ENCODE measurements at regions not wholly inside any gene's neighbourhood (a gene's known extent, or its start where the extent isn't known, plus 50 kb on each side); places are given as distances from the start of the nearest gene placed in this dataset.

DNA sequence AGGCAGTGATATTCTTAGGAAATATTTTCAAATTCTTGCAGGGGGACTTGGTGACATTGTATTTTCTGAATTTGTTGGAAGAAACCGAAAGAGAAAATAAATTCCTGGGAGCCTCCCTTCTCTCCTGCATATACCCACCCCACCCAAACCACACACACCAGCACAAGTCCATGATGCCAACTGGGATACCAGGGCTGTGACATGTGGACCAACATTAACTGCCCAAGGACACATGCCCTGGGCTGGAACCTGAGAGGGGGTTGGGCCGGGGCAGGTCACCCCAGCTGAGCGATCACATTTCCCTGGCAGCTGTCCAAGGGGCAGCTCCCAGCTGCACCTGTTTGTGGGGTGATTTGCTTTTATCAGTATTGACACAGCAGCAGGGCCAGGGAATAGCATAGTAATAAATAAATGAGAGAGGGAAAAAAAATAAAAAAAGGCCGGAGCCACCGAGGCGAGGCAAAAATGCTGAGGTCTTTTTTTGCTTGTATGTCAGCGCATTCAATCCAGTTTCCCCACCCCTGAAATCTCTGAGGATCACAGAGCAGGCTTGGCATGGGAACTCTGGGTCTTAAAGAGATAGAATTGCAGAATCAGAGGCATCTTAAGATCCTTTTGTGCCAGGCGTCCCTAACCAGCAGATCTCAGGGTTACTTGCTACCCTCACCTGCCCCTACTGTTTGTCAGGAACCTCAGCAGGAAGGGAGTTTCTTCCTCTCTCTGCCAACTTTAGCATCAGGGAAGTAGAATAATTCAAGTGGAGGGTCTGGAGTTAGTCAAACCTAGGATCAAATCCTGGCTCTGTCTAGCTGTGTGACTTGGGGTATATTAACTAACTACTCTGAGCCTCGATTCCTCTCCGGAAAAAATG is 66.5 kb upstream of the PIM1 start:
- intact Hi-C loops (cut with micrococcal nuclease; ENCODE audit: unreplicated experiment) = loop anchor here (1.0 to 2.0 kb wide), 7 partner anchors 10 to 105 kb away; no protein-coding TSS in a partner anchor
- BruUV-seq (replicated peaks) = TSS peak; percentile 48
- no peaks in the 10 kb centered on the region for H3K9me2 ChIP-seq (ENCODE audit: insufficient read depth)
- H3K27ac ChIP-seq = peak overlapping the region; percentile 97
- no peak overlapping the region for H2AFZ ChIP-seq
- no peaks in the 10 kb centered on the region for H3K9me3 ChIP-seq (ENCODE audit: insufficient read depth, low read depth)
- no peak for TF ChIP-seq EZH2 (IDR thresholded peaks at IDR 0.05; ENCODE audit: low read depth)
- TF ChIP-seq, protein P1, sequence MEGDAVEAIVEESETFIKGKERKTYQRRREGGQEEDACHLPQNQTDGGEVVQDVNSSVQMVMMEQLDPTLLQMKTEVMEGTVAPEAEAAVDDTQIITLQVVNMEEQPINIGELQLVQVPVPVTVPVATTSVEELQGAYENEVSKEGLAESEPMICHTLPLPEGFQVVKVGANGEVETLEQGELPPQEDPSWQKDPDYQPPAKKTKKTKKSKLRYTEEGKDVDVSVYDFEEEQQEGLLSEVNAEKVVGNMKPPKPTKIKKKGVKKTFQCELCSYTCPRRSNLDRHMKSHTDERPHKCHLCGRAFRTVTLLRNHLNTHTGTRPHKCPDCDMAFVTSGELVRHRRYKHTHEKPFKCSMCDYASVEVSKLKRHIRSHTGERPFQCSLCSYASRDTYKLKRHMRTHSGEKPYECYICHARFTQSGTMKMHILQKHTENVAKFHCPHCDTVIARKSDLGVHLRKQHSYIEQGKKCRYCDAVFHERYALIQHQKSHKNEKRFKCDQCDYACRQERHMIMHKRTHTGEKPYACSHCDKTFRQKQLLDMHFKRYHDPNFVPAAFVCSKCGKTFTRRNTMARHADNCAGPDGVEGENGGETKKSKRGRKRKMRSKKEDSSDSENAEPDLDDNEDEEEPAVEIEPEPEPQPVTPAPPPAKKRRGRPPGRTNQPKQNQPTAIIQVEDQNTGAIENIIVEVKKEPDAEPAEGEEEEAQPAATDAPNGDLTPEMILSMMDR (conservative IDR thresholded peaks at IDR 0.05) = no peak
- H4K20me1 ChIP-seq (ENCODE audit: insufficient read depth) = no peaks in the 10 kb centered on the region
- H3K79me2 ChIP-seq (ENCODE audit: low read depth) = no peaks in the 10 kb centered on the region
- H3K4me2 ChIP-seq = peak overlapping the region; percentile 74
- H3K4me1 ChIP-seq (replicated peaks; ENCODE audit: insufficient read depth) = peaks cover 55% of the 10 kb centered on the region
- POLR2A ChIA-PET (ENCODE audit: unreplicated experiment) = interaction anchor here (0.5 to 1.4 kb wide), 6 partner anchors 31 to 425 kb away, joined by 3 to 6 read pairs (median 4); partner anchors contain the start of gene CDKN1A
- peak overlapping the region; percentile 43 for H3K4me3 ChIP-seq
- DNase-seq = peak; percentile 92 to 93
- H3K27me3 ChIP-seq (ENCODE audit: insufficient read depth, low read depth) = no peaks in the 10 kb centered on the region
- CTCF ChIA-PET = interaction anchor here (1.5 to 1.7 kb wide), 2 partner anchors 52 to 67 kb away, joined by 3 to 7 read pairs; partner anchors contain the start of gene PIM1
- H3F3A ChIP-seq (ENCODE audit: insufficient read depth, low read depth) = peaks cover 38% of the 10 kb centered on the region
- no peaks in the 10 kb centered on the region for H3K36me3 ChIP-seq (ENCODE audit: low read depth)

DNA sequence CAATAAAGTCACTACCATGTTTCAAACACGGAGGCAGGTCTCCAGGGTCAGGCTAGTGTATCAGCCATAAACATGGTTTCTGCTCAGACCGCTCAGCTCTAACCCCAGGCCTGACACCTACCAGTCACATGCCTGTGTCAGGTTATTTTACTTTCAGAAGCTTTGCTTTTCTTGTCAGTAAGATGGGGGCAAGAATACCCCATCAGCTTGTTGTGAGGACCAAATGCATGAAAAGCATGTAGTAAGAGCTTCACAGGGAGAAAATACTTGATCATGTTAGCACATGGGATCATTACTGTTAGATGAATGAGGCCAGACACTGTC is 65.2 kb upstream of the PIM1 start:
- H3K27ac ChIP-seq = peak overlapping the region; percentile 97
- peak overlapping the region; percentile 74 for H3K4me2 ChIP-seq
- TF ChIP-seq, protein P1 (conservative IDR thresholded peaks at IDR 0.05) = no peak
- TF ChIP-seq EZH2 (IDR thresholded peaks at IDR 0.05; ENCODE audit: low read depth) = no peak
- no peaks in the 10 kb centered on the region for H3K27me3 ChIP-seq (ENCODE audit: insufficient read depth, low read depth)
- no TSS peak for BruUV-seq (replicated peaks)
- no peaks in the 10 kb centered on the region for H4K20me1 ChIP-seq (ENCODE audit: insufficient read depth)
- peaks cover 52% of the 10 kb centered on the region for H3K4me1 ChIP-seq (replicated peaks; ENCODE audit: insufficient read depth)
- peaks cover 35% of the 10 kb centered on the region for H3F3A ChIP-seq (ENCODE audit: insufficient read depth, low read depth)
- no peaks in the 10 kb centered on the region for H3K9me3 ChIP-seq (ENCODE audit: insufficient read depth, low read depth)
- no peaks in the 10 kb centered on the region for H3K36me3 ChIP-seq (ENCODE audit: low read depth)
- no peak for DNase-seq
- no peaks in the 10 kb centered on the region for H3K9me2 ChIP-seq (ENCODE audit: insufficient read depth)
- intact Hi-C loops (cut with micrococcal nuclease; ENCODE audit: unreplicated experiment) = loop anchor here (1.0 kb wide), 1 partner anchor 22 kb away; no protein-coding TSS in a partner anchor
- H3K79me2 ChIP-seq (ENCODE audit: low read depth) = no peaks in the 10 kb centered on the region
- CTCF ChIA-PET = interaction anchor here (0.5 kb wide), 1 partner anchor 30 kb away, joined by 3 read pairs; no protein-coding TSS in a partner anchor
- POLR2A ChIA-PET (ENCODE audit: unreplicated experiment) = no interaction called here
- no peak overlapping the region; the same call in 1 of the 2 replicates for H3K4me3 ChIP-seq
- H2AFZ ChIP-seq = no peak overlapping the region

DNA sequence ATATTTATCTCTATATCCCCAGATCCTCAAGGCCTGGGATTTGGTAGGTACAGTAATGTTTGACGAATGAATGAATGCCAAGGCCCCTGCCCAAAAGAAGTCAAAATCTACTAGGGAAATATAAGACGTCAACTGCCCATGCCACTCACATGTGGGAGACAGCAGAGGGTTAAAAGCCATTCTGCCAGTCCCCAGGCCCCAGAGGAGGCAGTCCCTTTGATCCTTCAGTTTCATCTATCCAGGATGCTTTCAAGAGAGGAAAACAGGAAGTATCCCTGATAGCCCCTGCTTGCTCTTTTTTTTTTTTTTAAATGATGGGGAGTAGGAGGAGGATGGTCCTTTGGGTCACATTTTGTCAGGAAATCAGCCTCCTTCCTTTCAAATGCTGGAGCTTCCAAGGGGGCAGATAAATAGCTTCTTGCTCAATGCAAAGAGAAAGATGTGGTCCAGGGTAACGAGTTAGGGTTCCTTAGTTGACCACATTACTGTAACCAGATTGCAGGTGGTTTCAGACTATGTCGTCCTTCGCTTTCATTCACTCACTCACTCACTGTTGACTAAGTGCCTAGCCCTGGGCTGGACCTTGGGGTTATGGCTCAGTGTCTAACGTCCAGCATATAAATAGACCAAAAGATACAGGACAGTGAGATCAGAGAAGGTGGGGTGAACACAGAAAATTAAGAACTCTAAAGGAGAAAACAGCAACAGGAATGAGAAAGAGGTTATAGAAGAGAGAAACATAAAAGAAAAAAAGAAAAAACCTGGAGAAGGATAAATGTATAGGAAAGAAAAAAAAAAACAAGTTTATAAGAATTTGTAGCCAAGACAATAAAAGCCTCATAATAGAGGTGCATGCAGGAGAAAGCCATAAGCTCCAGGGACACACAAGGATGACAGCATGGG is 64.6 kb upstream of the PIM1 start:
- no TSS peak for BruUV-seq (replicated peaks)
- H3K27me3 ChIP-seq (ENCODE audit: insufficient read depth, low read depth) = no peaks in the 10 kb centered on the region
- ChIA-PET CTCF (interaction anchor here (0.6 kb wide), 2 partner anchors 46 to 54 kb away, joined by 3 read pairs; no protein-coding TSS in a partner anchor), POLR2A (ENCODE audit: unreplicated experiment) (no interaction called here)
- no peaks in the 10 kb centered on the region for H4K20me1 ChIP-seq (ENCODE audit: insufficient read depth)
- H3K4me1 ChIP-seq (replicated peaks; ENCODE audit: insufficient read depth) = peaks cover 53% of the 10 kb centered on the region
- DNase-seq = no peak
- no peaks in the 10 kb centered on the region for H3K9me2 ChIP-seq (ENCODE audit: insufficient read depth)
- TF ChIP-seq, protein P1 (conservative IDR thresholded peaks at IDR 0.05) = no peak
- no peak for TF ChIP-seq EZH2 (IDR thresholded peaks at IDR 0.05; ENCODE audit: low read depth)
- H3K36me3 ChIP-seq (ENCODE audit: low read depth) = no peaks in the 10 kb centered on the region
- H3K4me3 ChIP-seq = no peak overlapping the region; the same call in 1 of the 2 replicates
- H3K4me2 ChIP-seq = peak overlapping the region; percentile 74
- no peaks in the 10 kb centered on the region for H3K9me3 ChIP-seq (ENCODE audit: insufficient read depth, low read depth)
- intact Hi-C loops (cut with micrococcal nuclease; ENCODE audit: unreplicated experiment) = no loop called here
- peaks cover 40% of the 10 kb centered on the region for H3F3A ChIP-seq (ENCODE audit: insufficient read depth, low read depth)
- no peak overlapping the region for H2AFZ ChIP-seq
- H3K27ac ChIP-seq = peak overlapping the region; percentile 97
- H3K79me2 ChIP-seq (ENCODE audit: low read depth) = no peaks in the 10 kb centered on the region

All from PC-9 (cell line).